ENCODE measurements at regions not wholly inside any gene's neighbourhood (a gene's known extent, or its start where the extent isn't known, plus 50 kb on each side); places are given as distances from the start of the nearest gene placed in this dataset.

DNA sequence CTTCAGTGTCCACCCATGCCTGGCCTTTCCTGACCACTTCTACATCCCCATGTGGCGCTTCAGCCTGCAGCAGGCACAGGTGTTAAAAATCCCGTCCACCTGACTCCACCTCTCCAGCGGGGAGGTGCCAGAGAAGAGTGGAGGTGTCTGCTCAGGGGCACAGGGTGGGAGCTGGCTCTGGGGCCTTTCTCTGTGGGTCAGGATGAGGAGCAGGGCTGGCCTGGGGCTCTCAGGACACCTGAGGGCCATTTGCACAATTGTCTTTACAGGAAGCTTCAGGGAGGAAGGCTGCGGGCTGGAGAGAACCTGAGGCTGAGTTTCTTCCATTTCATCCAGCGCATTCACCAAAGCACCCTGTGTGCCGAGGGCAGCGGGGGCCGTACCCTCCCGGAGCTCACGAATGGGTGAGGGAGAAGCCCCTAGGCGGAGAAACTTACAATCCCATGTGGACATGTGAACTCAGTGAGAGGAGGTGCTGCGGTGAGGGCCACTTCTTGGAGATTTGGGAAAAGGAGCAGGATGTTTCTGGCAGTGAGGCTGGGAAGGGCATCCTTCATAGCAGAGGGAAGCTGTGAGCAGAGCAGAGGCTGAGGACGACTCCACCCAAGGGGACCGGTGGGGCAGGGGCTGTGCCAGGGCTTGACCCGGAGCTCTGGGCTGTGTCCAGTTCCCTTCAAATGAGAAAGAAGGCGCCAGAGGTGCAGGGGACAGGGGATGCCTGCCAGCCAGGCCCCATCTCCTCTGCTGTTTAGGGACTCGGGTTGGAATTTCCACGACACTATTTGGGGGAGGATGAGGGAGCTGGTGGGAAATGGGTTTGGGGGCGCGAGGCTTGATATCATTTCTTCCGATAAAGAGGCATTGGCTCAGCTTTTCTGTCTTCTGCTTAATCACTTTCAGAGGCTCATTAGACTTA lies 155.2 kb upstream of the MYCN start:
- peaks cover 50% of the 10 kb centered on the region for H3K27me3 Mint-ChIP-seq (ENCODE audit: low read depth)
- peaks cover 4% of the 10 kb centered on the region for H3K36me3 Mint-ChIP-seq (ENCODE audit: low read depth)
- no peak for DNase-seq (ENCODE audit: low spot score)
- H3K4me1 Mint-ChIP-seq (ENCODE audit: low read depth), result no peaks in the 10 kb centered on the region
- TF ChIP-seq CTCF (IDR thresholded peaks at IDR 0.05), result no peak
- H3K27ac Mint-ChIP-seq (ENCODE audit: unreplicated experiment), result no peak overlapping the region
- H3K9me3 Mint-ChIP-seq (ENCODE audit: low read depth), result no peaks in the 10 kb centered on the region
- no peak overlapping the region for H3K4me3 Mint-ChIP-seq (ENCODE audit: unreplicated experiment)

GRCh38 chr2:15786003-15786654 lies 154.2 kb upstream of the MYCN start:
- Mint-ChIP-seq H3K9me3 (ENCODE audit: low read depth) (no peaks in the 10 kb centered on the region), H3K36me3 (ENCODE audit: low read depth) (peaks cover 4% of the 10 kb centered on the region), H3K4me1 (ENCODE audit: low read depth) (no peaks in the 10 kb centered on the region), H3K4me3 (ENCODE audit: unreplicated experiment) (no peak overlapping the region), H3K27me3 (ENCODE audit: low read depth) (peaks cover 50% of the 10 kb centered on the region), H3K27ac (ENCODE audit: unreplicated experiment) (no peak overlapping the region)
- TF ChIP-seq CTCF (IDR thresholded peaks at IDR 0.05), result no peak
- DNase-seq (ENCODE audit: low spot score), result no peak

GRCh38 chr2:15786901-15787300 lies 153.4 kb upstream of the MYCN start:
- no peaks in the 10 kb centered on the region for H3K4me1 Mint-ChIP-seq (ENCODE audit: low read depth)
- TF ChIP-seq CTCF (IDR thresholded peaks at IDR 0.05), result no peak
- H3K27ac Mint-ChIP-seq (ENCODE audit: unreplicated experiment), result no peak overlapping the region
- no peak overlapping the region for H3K4me3 Mint-ChIP-seq (ENCODE audit: unreplicated experiment)
- no peaks in the 10 kb centered on the region for H3K9me3 Mint-ChIP-seq (ENCODE audit: low read depth)
- no peak for DNase-seq (ENCODE audit: low spot score)
- H3K36me3 Mint-ChIP-seq (ENCODE audit: low read depth), result peaks cover 4% of the 10 kb centered on the region
- H3K27me3 Mint-ChIP-seq (ENCODE audit: low read depth), result peaks cover 56% of the 10 kb centered on the region

DNA sequence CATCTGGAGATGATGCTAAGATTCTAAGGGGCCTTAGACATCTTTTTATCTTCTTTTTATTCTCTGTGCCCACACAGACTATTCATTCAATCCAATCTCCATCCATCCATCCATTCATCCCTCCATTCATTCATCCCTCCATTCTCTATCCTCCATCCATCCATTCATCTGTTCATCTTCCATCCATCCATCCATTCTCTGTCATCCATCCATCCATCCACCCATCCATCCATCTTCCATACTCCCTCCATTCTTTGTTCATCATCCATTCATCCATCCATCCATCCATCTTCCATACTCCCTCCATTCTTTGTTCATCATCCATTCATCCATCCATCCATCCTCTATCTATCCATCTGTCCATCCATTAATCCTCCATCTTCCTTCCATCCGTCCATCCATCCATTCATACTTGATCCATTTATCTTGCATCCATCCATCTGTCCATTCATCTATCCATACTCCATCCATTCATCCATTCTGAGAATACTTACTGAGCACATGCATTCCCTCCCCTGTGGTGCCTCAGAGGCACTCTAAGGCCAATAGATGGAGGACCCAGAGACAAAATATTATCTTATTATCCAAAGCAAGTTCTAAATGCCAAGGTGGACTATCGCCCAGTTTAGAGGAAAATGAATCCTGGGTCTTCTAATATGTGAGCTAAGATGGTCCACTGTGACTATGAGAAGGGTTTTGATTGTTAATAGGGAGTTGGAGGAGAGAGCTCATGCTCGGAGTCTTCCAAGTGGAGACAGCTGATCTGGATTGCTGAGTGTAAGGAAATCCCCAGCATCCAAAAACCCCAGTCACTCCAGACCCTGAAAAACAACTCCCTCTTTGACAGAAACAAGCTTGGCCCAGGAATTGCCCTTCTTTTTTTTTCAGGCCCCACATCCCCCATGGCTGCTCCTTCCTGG lies 152.6 kb upstream of the MYCN start:
- no peak for TF ChIP-seq CTCF (IDR thresholded peaks at IDR 0.05)
- Mint-ChIP-seq H3K27me3 (ENCODE audit: low read depth) (peaks cover 57% of the 10 kb centered on the region), H3K36me3 (ENCODE audit: low read depth) (peaks cover 4% of the 10 kb centered on the region), H3K9me3 (ENCODE audit: low read depth) (no peaks in the 10 kb centered on the region), H3K4me1 (ENCODE audit: low read depth) (no peaks in the 10 kb centered on the region), H3K4me3 (ENCODE audit: unreplicated experiment) (no peak overlapping the region), H3K27ac (ENCODE audit: unreplicated experiment) (no peak overlapping the region)
- DNase-seq (ENCODE audit: low spot score), result no peak

GRCh38 chr2:15788455-15788829 lies 151.9 kb upstream of the MYCN start:
- no peak for TF ChIP-seq CTCF (IDR thresholded peaks at IDR 0.05)
- Mint-ChIP-seq H3K36me3 (ENCODE audit: low read depth) (peaks cover 4% of the 10 kb centered on the region), H3K9me3 (ENCODE audit: low read depth) (no peaks in the 10 kb centered on the region), H3K27me3 (ENCODE audit: low read depth) (peaks cover 57% of the 10 kb centered on the region), H3K27ac (ENCODE audit: unreplicated experiment) (no peak overlapping the region), H3K4me1 (ENCODE audit: low read depth) (no peaks in the 10 kb centered on the region), H3K4me3 (ENCODE audit: unreplicated experiment) (no peak overlapping the region)
- no peak for DNase-seq (ENCODE audit: low spot score)

All from chondrocyte (in vitro differentiated cells).